ENCODE measurements at regions not wholly inside any gene's neighbourhood (a gene's known extent, or its start where the extent isn't known, plus 50 kb on each side); places are given as distances from the start of the nearest gene placed in this dataset.

- Histone ChIP-seq H3K9me3 (no peaks in the 10 kb centered on the region), H3K4me3 (no peak overlapping the region), H3K36me3 (no peaks in the 10 kb centered on the region), H3K27ac (no peak overlapping the region), H3K4me1 (no peaks in the 10 kb centered on the region), H3K27me3 (no peaks in the 10 kb centered on the region)
- no peak for TF ChIP-seq CTCF (IDR thresholded peaks at IDR 0.05)
- no peak for DNase-seq (ENCODE audit: low spot score)
These were observed 322.4 kb upstream of the TSHZ2 start for GRCh38 chr20:52649727-52650126.

- H3K9me3 ChIP-seq: no peaks in the 10 kb centered on the region
- no peaks in the 10 kb centered on the region for H3K27me3 ChIP-seq
- DNase-seq (ENCODE audit: low spot score): no peak
- H3K36me3 ChIP-seq: no peaks in the 10 kb centered on the region
- no peaks in the 10 kb centered on the region for H3K4me1 ChIP-seq
- TF ChIP-seq CTCF (IDR thresholded peaks at IDR 0.05): no peak
- H3K27ac ChIP-seq: no peak overlapping the region
- H3K4me3 ChIP-seq: no peak overlapping the region
These were observed 326.3 kb upstream of the TSHZ2 start for GRCh38 chr20:52645822-52646221.

- TF ChIP-seq CTCF (IDR thresholded peaks at IDR 0.05): no peak
- DNase-seq (ENCODE audit: low spot score): no peak
- Histone ChIP-seq H3K9me3 (no peaks in the 10 kb centered on the region), H3K36me3 (no peaks in the 10 kb centered on the region), H3K4me3 (no peak overlapping the region), H3K27me3 (no peaks in the 10 kb centered on the region), H3K27ac (no peak overlapping the region), H3K4me1 (no peaks in the 10 kb centered on the region)
These were observed 329.1 kb upstream of the TSHZ2 start for GRCh38 chr20:52643034-52643433.

GRCh38 chr20:52637201-52637600 lies 335.0 kb upstream of the TSHZ2 start:
- no peaks in the 10 kb centered on the region for H3K36me3 ChIP-seq
- TF ChIP-seq CTCF (IDR thresholded peaks at IDR 0.05): no peak
- no peak for DNase-seq (ENCODE audit: low spot score)
- H3K4me3 ChIP-seq: no peak overlapping the region
- no peak overlapping the region for H3K27ac ChIP-seq
- no peaks in the 10 kb centered on the region for H3K9me3 ChIP-seq
- H3K27me3 ChIP-seq: no peaks in the 10 kb centered on the region
- H3K4me1 ChIP-seq: no peaks in the 10 kb centered on the region

- Histone ChIP-seq H3K27ac (no peak overlapping the region), H3K4me1 (no peaks in the 10 kb centered on the region), H3K4me3 (no peak overlapping the region), H3K27me3 (no peaks in the 10 kb centered on the region), H3K36me3 (no peaks in the 10 kb centered on the region), H3K9me3 (peaks cover 0 to 10% of the 10 kb centered on the region in 2 donors)
- TF ChIP-seq CTCF (IDR thresholded peaks at IDR 0.05): no peak
- DNase-seq (ENCODE audit: low spot score): no peak
These were observed 340.7 kb upstream of the TSHZ2 start for GRCh38 chr20:52631469-52631868.

GRCh38 chr20:52630138-52630537 lies 342.0 kb upstream of the TSHZ2 start:
- H3K9me3 ChIP-seq: peaks cover 0 to 10% of the 10 kb centered on the region in 2 donors
- TF ChIP-seq CTCF (IDR thresholded peaks at IDR 0.05): no peak
- no peak overlapping the region for H3K27ac ChIP-seq
- no peaks in the 10 kb centered on the region for H3K4me1 ChIP-seq
- no peak overlapping the region for H3K4me3 ChIP-seq
- no peak for DNase-seq (ENCODE audit: low spot score)
- no peaks in the 10 kb centered on the region for H3K27me3 ChIP-seq
- H3K36me3 ChIP-seq: no peaks in the 10 kb centered on the region
